Neuronal stem cell (in vitro differentiated cells): ENCODE measurements at regions not wholly inside any gene's neighbourhood (a gene's known extent, or its start where the extent isn't known, plus 50 kb on each side); places are given as distances from the start of the nearest gene placed in this dataset.

ENCODE experiments used
- DNase-seq: peaks from one replicate; pipeline ENCODE4 v3.0.0-alpha.2; 2013; ENCODE audit warnings: low spot score
- H2AFZ ChIP-seq: one replicate; pipeline ENCODE4 v1.6.1; 2013; ENCODE audit warnings: mild to moderate bottlenecking, low read length, inconsistent platforms
- H2AK5ac ChIP-seq: 2 replicates; pipeline ENCODE4 v1.6.1; 2013; ENCODE audit warnings: low read depth, mild to moderate bottlenecking, inconsistent platforms, low read length, moderate library complexity, mixed read lengths
- H2BK120ac ChIP-seq: 2 replicates; pipeline ENCODE4 v1.6.1; 2013; ENCODE audit warnings: low read depth, mild to moderate bottlenecking, inconsistent platforms, low read length, moderate library complexity, mixed read lengths
- H2BK12ac ChIP-seq: one replicate; pipeline ENCODE4 v1.6.1; 2013; ENCODE audit warnings: low read length, inconsistent platforms
- H2BK15ac ChIP-seq: 2 replicates; pipeline ENCODE4 v1.6.1; 2013; ENCODE audit warnings: mild to moderate bottlenecking, low read length, inconsistent platforms, mixed read lengths
- H2BK5ac ChIP-seq: one replicate; pipeline ENCODE4 v1.6.1; 2013; ENCODE audit warnings: inconsistent platforms, mild to moderate bottlenecking, low read length, moderate library complexity
- H3K14ac ChIP-seq: one replicate; pipeline ENCODE4 v1.6.1; 2013; ENCODE audit warnings: low read length, inconsistent platforms
- H3K18ac ChIP-seq: 2 replicates; pipeline ENCODE4 v1.6.1; 2013; ENCODE audit warnings: low read length, inconsistent platforms
- H3K23ac ChIP-seq: 2 replicates; pipeline ENCODE4 v1.6.1; 2013; ENCODE audit warnings: low read depth, mild to moderate bottlenecking, mixed read lengths, low read length, inconsistent platforms; ENCODE audit not compliant: poor library complexity
- H3K27ac ChIP-seq: replicated peaks from 3 replicates; pipeline ENCODE4 v1.5.1; 2013; ENCODE audit warnings: low read length, inconsistent platforms
- H3K27me3 ChIP-seq, 3 experiments: 2 replicates each; pipeline ENCODE4 v1.6.1; 2013; ENCODE audit warnings: low read length in 3 of 3, mild to moderate bottlenecking in 2 of 3, inconsistent platforms in 1 of 3, low read depth in 1 of 3, mixed read lengths in 1 of 3, moderate library complexity in 1 of 3; ENCODE audit not compliant: control insufficient read depth in 3 of 3, insufficient read depth in 3 of 3
- H3K36me3 ChIP-seq, 2 donors: replicated peaks in 1 of 2; 2 replicates each; pipeline ENCODE4 v1.6.1; 2013; ENCODE audit warnings: low read length in 2 of 2; ENCODE audit not compliant: control insufficient read depth in 2 of 2, insufficient read depth in 2 of 2
- H3K4ac ChIP-seq: 2 replicates; pipeline ENCODE4 v1.6.1; 2013; ENCODE audit warnings: inconsistent platforms, mild to moderate bottlenecking, low read length, moderate library complexity
- H3K4me1 ChIP-seq, 2 donors: 1 replicate in 1 of 2; 2 replicates in 1 of 2; pipeline ENCODE4 v1.6.1; 2013; ENCODE audit warnings: low read length in 2 of 2, low read depth in 1 of 2; ENCODE audit not compliant: control insufficient read depth in 2 of 2, insufficient read depth in 1 of 2
- H3K4me2 ChIP-seq: one replicate; pipeline ENCODE4 v1.6.1; 2013; ENCODE audit warnings: mild to moderate bottlenecking, low read length, inconsistent platforms; ENCODE audit not compliant: insufficient read depth, poor library complexity, severe bottlenecking
- H3K4me3 ChIP-seq, 2 donors: 2 replicates each; pipeline ENCODE4 v1.5.1; 2013; ENCODE audit warnings: low read length in 2 of 2, mild to moderate bottlenecking in 2 of 2, inconsistent platforms in 1 of 2, moderate library complexity in 1 of 2
- H3K79me1 ChIP-seq: one replicate; pipeline ENCODE4 v1.6.1; 2013; ENCODE audit warnings: low read depth, mild to moderate bottlenecking, inconsistent platforms, low read length, moderate library complexity
- H3K9ac ChIP-seq: one replicate; pipeline ENCODE4 v1.6.1; 2013; ENCODE audit warnings: mild to moderate bottlenecking, low read depth, low read length, inconsistent platforms; ENCODE audit not compliant: poor library complexity
- H3K9me3 ChIP-seq, 2 donors: replicated peaks in 1 of 2; 2 replicates each; pipeline versions ENCODE3 to v1.6.1; 2013; ENCODE audit warnings: low read length in 2 of 2, mild to moderate bottlenecking in 2 of 2, inconsistent platforms in 1 of 2, low read depth in 1 of 2, mixed read lengths in 1 of 2, moderate library complexity in 1 of 2; ENCODE audit not compliant: control insufficient read depth in 2 of 2, insufficient read depth in 1 of 2
- H4K8ac ChIP-seq: one replicate; pipeline ENCODE4 v1.6.1; 2013; ENCODE audit warnings: low read depth, mild to moderate bottlenecking, inconsistent platforms, low read length, moderate library complexity
- H4K91ac ChIP-seq: one replicate; pipeline ENCODE4 v1.6.1; 2013; ENCODE audit warnings: low read length, low read depth, mild to moderate bottlenecking, inconsistent platforms; ENCODE audit not compliant: poor library complexity
- WGBS, 2 donors: extraction: QIAGEN DNeasy Blood & Tissue Kit; methylation state at CpG; one replicate each; pipeline ENCODE4 v1.1.7; 2013; ENCODE audit warnings: missing lambda C conversion rate in 2 of 2, mixed read lengths in 1 of 2; ENCODE audit not compliant: insufficient read length in 2 of 2, insufficient replicate concordance in 1 of 2; ENCODE audit errors: extremely low coverage in 2 of 2; 5-methylcytosine and 5-hydroxymethylcytosine counted together

GRCh38 chr4:65102419-65102818 lies 567.9 kb downstream of the EPHA5 start:
- no peak overlapping the region for H3K4me2 ChIP-seq
- H3K9ac ChIP-seq, result no peak overlapping the region
- no peaks in the 10 kb centered on the region for H3K9me3 ChIP-seq
- no peak overlapping the region for H2BK120ac ChIP-seq
- no peak overlapping the region for H2BK5ac ChIP-seq
- H3K4me3 ChIP-seq, result no peak overlapping the region
- H3K23ac ChIP-seq, result no peak overlapping the region
- DNase-seq, result no peak
- H3K79me1 ChIP-seq, result no peaks in the 10 kb centered on the region
- H3K36me3 ChIP-seq, result no peaks in the 10 kb centered on the region
- H3K27me3 ChIP-seq, result no peaks in the 10 kb centered on the region
- no peaks in the 10 kb centered on the region for H3K4me1 ChIP-seq
- no peak overlapping the region for H2AK5ac ChIP-seq
- no peak overlapping the region for H2BK12ac ChIP-seq
- no peak overlapping the region for H3K4ac ChIP-seq
- H3K27ac ChIP-seq, result no peak overlapping the region
- WGBS, 2 donors, result no CpG with 5 or more reads among the region's 2 CpGs
- H2BK15ac ChIP-seq, result no peak overlapping the region
- H4K91ac ChIP-seq, result no peak overlapping the region
- no peak overlapping the region for H2AFZ ChIP-seq
- H3K18ac ChIP-seq, result no peak overlapping the region
- no peak overlapping the region for H4K8ac ChIP-seq
- H3K14ac ChIP-seq, result no peak overlapping the region

GRCh38 chr4:65096630-65097029 lies 573.7 kb downstream of the EPHA5 start:
- Histone ChIP-seq H3K27ac (no peak overlapping the region), H2BK15ac (no peak overlapping the region), H3K4ac (no peak overlapping the region), H3K9ac (no peak overlapping the region), H2BK120ac (no peak overlapping the region), H3K79me1 (no peaks in the 10 kb centered on the region), H3K4me1 (no peaks in the 10 kb centered on the region), H3K14ac (no peak overlapping the region), H3K36me3 (peaks cover 0 to 1% of the 10 kb centered on the region in 2 donors), H2BK12ac (no peak overlapping the region), H2AK5ac (no peak overlapping the region), H2AFZ (no peak overlapping the region), H3K4me2 (no peak overlapping the region), H2BK5ac (no peak overlapping the region), H3K9me3 (peaks cover 0 to 4% of the 10 kb centered on the region in 2 donors), H3K23ac (no peak overlapping the region), H4K91ac (no peak overlapping the region), H4K8ac (no peak overlapping the region), H3K27me3 (no peaks in the 10 kb centered on the region), H3K4me3 (no peak overlapping the region), H3K18ac (no peak overlapping the region)
- no CpG with 5 or more reads among the region's 1 CpG for WGBS, 2 donors
- no peak for DNase-seq

GRCh38 chr4:65089666-65090065 lies 580.6 kb downstream of the EPHA5 start:
- H3K14ac ChIP-seq, result no peak overlapping the region
- no peak overlapping the region for H3K4me3 ChIP-seq
- no peak overlapping the region for H4K8ac ChIP-seq
- no peaks in the 10 kb centered on the region for H3K36me3 ChIP-seq
- no peaks in the 10 kb centered on the region for H3K4me1 ChIP-seq
- no peak overlapping the region for H3K4ac ChIP-seq
- H3K27ac ChIP-seq, result no peak overlapping the region
- H3K27me3 ChIP-seq, result no peaks in the 10 kb centered on the region
- no peak overlapping the region for H2AFZ ChIP-seq
- no peak for DNase-seq
- H2AK5ac ChIP-seq, result no peak overlapping the region
- H3K4me2 ChIP-seq, result no peak overlapping the region
- H3K23ac ChIP-seq, result no peak overlapping the region
- H3K79me1 ChIP-seq, result no peaks in the 10 kb centered on the region
- H3K9ac ChIP-seq, result no peak overlapping the region
- H3K9me3 ChIP-seq, result peaks cover 0 to under 1% of the 10 kb centered on the region in 2 donors
- H2BK15ac ChIP-seq, result no peak overlapping the region
- no peak overlapping the region for H2BK12ac ChIP-seq
- H3K18ac ChIP-seq, result no peak overlapping the region
- no peak overlapping the region for H2BK5ac ChIP-seq
- no peak overlapping the region for H4K91ac ChIP-seq
- H2BK120ac ChIP-seq, result no peak overlapping the region

- no CpG with 5 or more reads among the region's 3 CpGs for WGBS, 2 donors
- Histone ChIP-seq H4K8ac (no peak overlapping the region), H3K23ac (no peak overlapping the region), H3K36me3 (no peaks in the 10 kb centered on the region), H4K91ac (no peak overlapping the region), H2BK15ac (no peak overlapping the region), H3K4me3 (no peak overlapping the region), H2BK120ac (no peak overlapping the region), H3K79me1 (no peaks in the 10 kb centered on the region), H3K18ac (no peak overlapping the region), H3K27ac (no peak overlapping the region), H3K27me3 (peaks cover 0 to 3% (median 0%) of the 10 kb centered on the region in 3 experiments), H2BK12ac (no peak overlapping the region), H2AK5ac (no peak overlapping the region), H3K14ac (no peak overlapping the region), H3K9me3 (no peaks in the 10 kb centered on the region), H2AFZ (no peak overlapping the region), H2BK5ac (no peak overlapping the region), H3K4me2 (no peak overlapping the region), H3K4me1 (no peaks in the 10 kb centered on the region), H3K4ac (no peak overlapping the region), H3K9ac (no peak overlapping the region)
- no peak for DNase-seq
Measured at GRCh38 chr4:65083076-65083475, 587.2 kb downstream of the EPHA5 start.
